MCF 10A (cell line): ENCODE measurements at regions not wholly inside any gene's neighbourhood (a gene's known extent, or its start where the extent isn't known, plus 50 kb on each side); places are given as distances from the start of the nearest gene placed in this dataset.

Source experiments
- BruUV-seq: library from RNA; stranded (reverse); fragments of 400-500 nt; replicated peaks from 2 replicates; lab custom pipeline; 2021; lab: Mats Ljungman, UMichigan
- CTCF ChIA-PET: fragments of 300-600 bp; sonication (Branson Sonifier 250); formaldehyde crosslinking; extraction: SDS; loops from one replicate; lab custom pipeline; 2021; ENCODE audit warnings: antibody characterized with exemption, inconsistent platforms; lab: Yijun Ruan, JAX
- POLR2A ChIA-PET: fragments of 300-600, 350-650 bp; sonication (Branson Sonifier 250); formaldehyde crosslinking; extraction: SDS; loops from one replicate; lab custom pipeline; 2020; ENCODE audit warnings: antibody characterized with exemption, inconsistent platforms; lab: Yijun Ruan, JAX
- DNase-seq: peaks from one replicate; pipeline ENCODE4 v3.0.0-alpha.2; 2018; ENCODE audit not compliant: unreplicated experiment
- H3K27ac Mint-ChIP-seq: one replicate; pipeline ENCODE4 v1.8.0; 2022; ENCODE audit warnings: mild to moderate bottlenecking, low read depth, mixed read lengths; ENCODE audit not compliant: unreplicated experiment
- H3K27me3 Mint-ChIP-seq: one replicate; pipeline ENCODE4 v1.8.0; 2022; ENCODE audit warnings: mixed read lengths; ENCODE audit not compliant: insufficient read depth, unreplicated experiment
- H3K36me3 Mint-ChIP-seq: one replicate; pipeline ENCODE4 v1.8.0; 2022; ENCODE audit warnings: mild to moderate bottlenecking, moderate library complexity, mixed read lengths; ENCODE audit not compliant: insufficient read depth, unreplicated experiment
- H3K4me1 Mint-ChIP-seq: one replicate; pipeline ENCODE4 v1.8.0; 2022; ENCODE audit warnings: mixed read lengths; ENCODE audit not compliant: insufficient read depth, unreplicated experiment
- H3K4me3 Mint-ChIP-seq: one replicate; pipeline ENCODE4 v1.8.0; 2022; ENCODE audit warnings: mild to moderate bottlenecking, moderate library complexity, mixed read lengths; ENCODE audit not compliant: unreplicated experiment
- H3K9me3 Mint-ChIP-seq: one replicate; pipeline ENCODE4 v1.8.0; 2022; ENCODE audit warnings: mixed read lengths; ENCODE audit not compliant: unreplicated experiment
- CTCF ChIP-seq: fragments of 200-600 bp; IDR thresholded peaks from one replicate; pipeline ENCODE4 v1.8.0; 2022; ENCODE audit warnings: antibody characterized with exemption, mild to moderate bottlenecking; ENCODE audit not compliant: unreplicated experiment
- intact Hi-C: fragments of 100-400 bp; cut with micrococcal nuclease; formaldehyde crosslinking; loops from 2 replicates; pipeline ENCODE4 v1.14.1; 2022

DNA sequence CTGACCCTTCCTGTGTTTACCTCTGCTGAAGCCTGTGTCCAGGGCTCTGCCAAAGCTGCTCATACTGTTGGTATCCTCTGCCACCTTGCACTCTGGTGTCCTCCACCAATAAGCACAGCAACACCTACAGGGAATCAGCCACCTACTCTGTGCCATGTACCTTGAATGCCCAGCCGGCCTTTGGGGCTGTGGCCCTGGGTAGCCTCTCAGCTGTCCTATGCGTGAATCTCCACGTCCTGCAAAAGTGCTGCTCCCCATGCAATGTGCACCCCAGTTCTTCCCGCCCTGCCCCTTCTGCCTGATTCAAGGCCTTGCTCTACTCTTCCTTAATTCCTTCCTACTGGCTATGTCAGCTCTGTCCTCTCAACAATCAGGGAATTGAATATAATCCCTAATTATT is 506.5 kb downstream of the ARHGEF28 start:
- BruUV-seq: no TSS peak
- CTCF ChIA-PET: interaction anchor here (0.6 to 0.7 kb wide), 3 partner anchors 97 to 342 kb away, joined by 3 read pairs; no protein-coding TSS in a partner anchor

DNA sequence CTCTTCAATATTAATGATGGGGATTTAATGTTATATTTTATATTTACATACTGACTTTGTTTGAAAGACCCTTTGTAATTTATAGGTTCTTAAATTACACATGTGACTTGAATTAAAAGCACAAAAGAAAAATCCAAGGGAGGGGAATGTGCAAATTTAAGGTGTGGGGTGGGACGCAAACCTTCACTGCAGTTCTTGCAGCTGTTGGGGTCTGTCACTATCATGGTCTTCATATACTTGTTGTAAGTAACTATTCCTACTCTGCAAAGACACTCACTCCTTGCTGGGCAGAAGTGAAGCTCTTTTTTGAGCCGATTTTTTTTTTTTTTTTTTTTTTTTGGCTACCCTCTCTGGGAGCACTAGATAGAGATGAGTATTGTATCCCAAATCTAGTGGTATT is 505.3 kb downstream of the ARHGEF28 start:
- no peak for DNase-seq
- no peak overlapping the region for H3K27ac Mint-ChIP-seq
- H3K4me1 Mint-ChIP-seq: peaks cover 7% of the 10 kb centered on the region
- no peaks in the 10 kb centered on the region for H3K9me3 Mint-ChIP-seq
- no TSS peak for BruUV-seq
- no peaks in the 10 kb centered on the region for H3K27me3 Mint-ChIP-seq
- no peaks in the 10 kb centered on the region for H3K36me3 Mint-ChIP-seq
- H3K4me3 Mint-ChIP-seq: no peak overlapping the region
- TF ChIP-seq CTCF: no peak
- POLR2A ChIA-PET: interaction anchor here (0.6 kb wide), 1 partner anchor 110 kb away, joined by 3 read pairs; no protein-coding TSS in a partner anchor
- intact Hi-C loops: no loop called here
- CTCF ChIA-PET: interaction anchor here (0.5 to 0.6 kb wide), 3 partner anchors 95 to 665 kb away, joined by 3 to 4 read pairs (median 3); no protein-coding TSS in a partner anchor

More for the DNA sequence above, 506.5 kb downstream of the ARHGEF28 start:
- H3K9me3 Mint-ChIP-seq: no peaks in the 10 kb centered on the region
- intact Hi-C loops: no loop called here
- no peak for TF ChIP-seq CTCF
- DNase-seq: no peak
- H3K27me3 Mint-ChIP-seq: no peaks in the 10 kb centered on the region
- no peak overlapping the region for H3K27ac Mint-ChIP-seq
- H3K4me1 Mint-ChIP-seq: peaks cover 7% of the 10 kb centered on the region
- POLR2A ChIA-PET: interaction anchor here (0.6 kb wide), 1 partner anchor 774 kb away, joined by 4 read pairs; no protein-coding TSS in a partner anchor
- no peak overlapping the region for H3K4me3 Mint-ChIP-seq
- H3K36me3 Mint-ChIP-seq: no peaks in the 10 kb centered on the region

DNA sequence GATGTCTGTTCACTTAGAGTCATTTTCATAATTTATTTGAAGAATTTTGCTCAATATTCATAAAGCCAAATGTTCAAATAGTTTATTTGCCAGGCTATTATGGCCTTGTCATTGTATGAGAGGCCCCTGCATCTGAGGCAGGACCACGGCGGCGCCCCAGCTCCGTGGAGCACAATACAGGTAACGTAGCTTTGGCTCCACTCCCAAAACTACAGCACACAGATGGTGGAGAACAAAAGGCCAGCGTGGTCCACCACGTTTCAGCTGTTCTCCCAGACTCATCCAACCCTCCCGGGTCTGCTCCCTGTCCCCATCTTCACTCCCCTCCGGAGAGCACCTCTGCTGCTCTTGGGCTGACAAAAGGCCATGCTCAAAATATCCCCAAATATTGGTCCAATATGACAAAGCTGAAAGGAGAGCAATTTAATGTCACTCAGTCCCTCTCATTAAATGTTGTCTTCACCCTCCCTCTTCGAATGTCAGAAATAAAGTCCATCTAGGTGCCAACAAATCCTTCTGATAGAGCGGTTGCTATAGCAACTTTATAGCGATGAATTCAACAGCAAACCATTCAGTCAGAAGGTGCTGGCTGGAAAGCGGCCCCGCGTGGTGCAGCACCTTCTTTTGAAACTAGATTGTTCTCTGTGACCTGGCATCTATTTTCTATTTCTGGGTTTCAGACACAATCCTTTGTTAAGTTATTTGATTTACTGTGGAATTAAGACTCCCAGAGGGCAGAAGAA is 504.3 kb downstream of the ARHGEF28 start:
- TF ChIP-seq CTCF: no peak
- Mint-ChIP-seq H3K4me1 (peaks cover 7% of the 10 kb centered on the region), H3K9me3 (no peaks in the 10 kb centered on the region), H3K36me3 (no peaks in the 10 kb centered on the region), H3K27me3 (no peaks in the 10 kb centered on the region), H3K4me3 (no peak overlapping the region), H3K27ac (no peak overlapping the region)
- intact Hi-C loops: no loop called here
- BruUV-seq: no TSS peak
- DNase-seq: no peak
- ChIA-PET CTCF (interaction anchor here (1.5 kb wide), 1 partner anchor 227 kb away, joined by 3 read pairs; no protein-coding TSS in a partner anchor), POLR2A (no interaction called here)
